HEK293T (cell line): ENCODE measurements at regions not wholly inside any gene's neighbourhood (a gene's known extent, or its start where the extent isn't known, plus 50 kb on each side); places are given as distances from the start of the nearest gene placed in this dataset.

Source experiments
- CTBP1 ChIP-seq: fragments of 450-650 bp; IDR thresholded peaks from 2 replicates; pipeline ENCODE4 v1.6.1; 2016; ENCODE audit warnings: borderline replicate concordance
- FOXA1 ChIP-seq: fragments of 450-650 bp; IDR thresholded peaks from 2 replicates; pipeline ENCODE4 v1.6.1; 2016; ENCODE audit warnings: mild to moderate bottlenecking
- FOXK2 ChIP-seq: fragments of 450-650 bp; IDR thresholded peaks from 2 replicates; pipeline ENCODE4 v1.6.1; 2016; ENCODE audit warnings: mild to moderate bottlenecking
- FOXM1 ChIP-seq: fragments of 450-650 bp; IDR thresholded peaks from 2 replicates; pipeline ENCODE4 v1.6.1; 2017; ENCODE audit warnings: mild to moderate bottlenecking, borderline replicate concordance
- L3MBTL2 ChIP-seq: fragments of 450-650 bp; conservative IDR thresholded peaks from 2 replicates; pipeline ENCODE4 v1.6.1; 2016; ENCODE audit warnings: mild to moderate bottlenecking
- NFRKB ChIP-seq: fragments of 450-650 bp; IDR thresholded peaks from 2 replicates; pipeline ENCODE4 v1.6.1; 2016; ENCODE audit warnings: mild to moderate bottlenecking, moderate library complexity
- SP1 ChIP-seq: fragments of 450-650 bp; IDR thresholded peaks from 2 replicates; pipeline ENCODE4 v1.6.1; 2017
- SUZ12 ChIP-seq: fragments of 450-650 bp; IDR thresholded peaks from 2 replicates; pipeline ENCODE4 v1.6.1; 2016; ENCODE audit warnings: mild to moderate bottlenecking
- TF ChIP-seq, protein P1 (sequence below): fragments of 450-650 bp; IDR thresholded peaks from 2 replicates; pipeline ENCODE4 v1.6.1; 2016

DNA sequence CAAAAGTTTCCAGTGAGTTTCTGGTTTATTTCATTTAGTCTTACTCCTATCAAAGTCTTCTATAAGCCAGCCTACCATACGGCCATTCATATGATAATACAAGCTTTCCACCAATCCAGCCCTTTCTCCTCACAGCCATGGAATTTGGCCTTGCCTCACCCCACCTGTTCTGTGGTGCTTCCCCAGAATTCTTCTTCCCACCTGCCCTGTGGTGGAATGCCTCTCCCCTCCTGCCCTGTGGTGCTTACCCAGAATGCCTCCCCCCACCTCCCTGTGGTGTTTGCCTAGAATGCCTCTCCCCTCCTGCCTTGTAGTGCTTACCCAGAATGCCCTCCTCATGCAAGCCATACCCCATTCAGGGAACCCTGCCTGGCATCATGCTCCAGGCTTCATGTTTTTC lies 90.3 kb upstream of the APC start:
- TF ChIP-seq FOXM1 (no peak), SUZ12 (no peak), FOXA1 (no peak), NFRKB (no peak), FOXK2 (no peak), L3MBTL2 (no peak), CTBP1 (no peak), SP1 (no peak)
- TF ChIP-seq, protein P1, sequence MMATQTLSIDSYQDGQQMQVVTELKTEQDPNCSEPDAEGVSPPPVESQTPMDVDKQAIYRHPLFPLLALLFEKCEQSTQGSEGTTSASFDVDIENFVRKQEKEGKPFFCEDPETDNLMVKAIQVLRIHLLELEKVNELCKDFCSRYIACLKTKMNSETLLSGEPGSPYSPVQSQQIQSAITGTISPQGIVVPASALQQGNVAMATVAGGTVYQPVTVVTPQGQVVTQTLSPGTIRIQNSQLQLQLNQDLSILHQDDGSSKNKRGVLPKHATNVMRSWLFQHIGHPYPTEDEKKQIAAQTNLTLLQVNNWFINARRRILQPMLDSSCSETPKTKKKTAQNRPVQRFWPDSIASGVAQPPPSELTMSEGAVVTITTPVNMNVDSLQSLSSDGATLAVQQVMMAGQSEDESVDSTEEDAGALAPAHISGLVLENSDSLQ, result no peak
